ENCODE measurements at regions not wholly inside any gene's neighbourhood (a gene's known extent, or its start where the extent isn't known, plus 50 kb on each side); places are given as distances from the start of the nearest gene placed in this dataset.

- Histone ChIP-seq H3K27me3 (no peaks in the 10 kb centered on the region), H3K9me3 (no peaks in the 10 kb centered on the region), H3K36me3 (ENCODE audit: low read depth, missing control alignments) (no peaks in the 10 kb centered on the region), H3K4me3 (no peak overlapping the region), H3K27ac (no peak overlapping the region), H3K4me1 (no peaks in the 10 kb centered on the region)
- TF ChIP-seq CTCF (IDR thresholded peaks at IDR 0.05) (no peak), POLR2A (IDR thresholded peaks at IDR 0.05) (no peak)
- DNase-seq, result no peak
- intact Hi-C loops (cut with DNase I; ENCODE audit: low total_unique reads), result no loop called here
- WGBS, 2 donors, result 89 to 94% methylated on average over 1 of the region's 1 CpG
Observed at GRCh38 chr5:8299716-8300115, 430.8 kb downstream of the MTRR start.

GRCh38 chr5:8304341-8304740 is 435.4 kb downstream of the MTRR start:
- Histone ChIP-seq H3K4me1 (no peaks in the 10 kb centered on the region), H3K36me3 (ENCODE audit: low read depth, missing control alignments) (no peaks in the 10 kb centered on the region), H3K9me3 (no peaks in the 10 kb centered on the region), H3K27ac (no peak overlapping the region), H3K4me3 (no peak overlapping the region), H3K27me3 (no peaks in the 10 kb centered on the region)
- no peak for TF ChIP-seq CTCF (IDR thresholded peaks at IDR 0.05)
- no peak for TF ChIP-seq POLR2A (IDR thresholded peaks at IDR 0.05)
- no peak for DNase-seq
- intact Hi-C loops (cut with DNase I; ENCODE audit: low total_unique reads), result no loop called here
- 59% methylated on average over 2 of the region's 2 CpGs for WGBS, 2 donors

GRCh38 chr5:8306288-8306896 is 437.4 kb downstream of the MTRR start:
- no peaks in the 10 kb centered on the region for H3K36me3 ChIP-seq (ENCODE audit: low read depth, missing control alignments)
- no peaks in the 10 kb centered on the region for H3K4me1 ChIP-seq
- no peak for TF ChIP-seq CTCF (IDR thresholded peaks at IDR 0.05)
- no peak for TF ChIP-seq POLR2A (IDR thresholded peaks at IDR 0.05)
- H3K9me3 ChIP-seq, result no peaks in the 10 kb centered on the region
- intact Hi-C loops (cut with DNase I; ENCODE audit: low total_unique reads), result no loop called here
- 63 to 82% methylated on average over 4 to 5 of the region's 5 CpGs for WGBS, 2 donors
- no peaks in the 10 kb centered on the region for H3K27me3 ChIP-seq
- DNase-seq, result no peak
- H3K4me3 ChIP-seq, result no peak overlapping the region
- H3K27ac ChIP-seq, result no peak overlapping the region

GRCh38 chr5:8314965-8315364 is 446.0 kb downstream of the MTRR start:
- no peak overlapping the region for H3K27ac ChIP-seq
- intact Hi-C loops (cut with DNase I; ENCODE audit: low total_unique reads), result no loop called here
- DNase-seq, result no peak
- no peak for TF ChIP-seq POLR2A (IDR thresholded peaks at IDR 0.05)
- TF ChIP-seq CTCF (IDR thresholded peaks at IDR 0.05), result no peak
- no peaks in the 10 kb centered on the region for H3K9me3 ChIP-seq
- no peak overlapping the region for H3K4me3 ChIP-seq
- WGBS, 2 donors, result 56 to 71% methylated on average over 3 of the region's 3 CpGs
- H3K27me3 ChIP-seq, result no peaks in the 10 kb centered on the region
- peaks cover 4% of the 10 kb centered on the region for H3K4me1 ChIP-seq
- no peaks in the 10 kb centered on the region for H3K36me3 ChIP-seq (ENCODE audit: low read depth, missing control alignments)

- peaks cover 4% of the 10 kb centered on the region for H3K4me1 ChIP-seq
- H3K4me3 ChIP-seq, result no peak overlapping the region
- no peak for TF ChIP-seq POLR2A (IDR thresholded peaks at IDR 0.05)
- TF ChIP-seq CTCF (IDR thresholded peaks at IDR 0.05), result no peak
- intact Hi-C loops (cut with DNase I; ENCODE audit: low total_unique reads), result no loop called here
- H3K27me3 ChIP-seq, result no peaks in the 10 kb centered on the region
- no peaks in the 10 kb centered on the region for H3K9me3 ChIP-seq
- no peak for DNase-seq
- H3K36me3 ChIP-seq (ENCODE audit: low read depth, missing control alignments), result no peaks in the 10 kb centered on the region
- WGBS, 2 donors, result 41 to 42% methylated on average over 6 of the region's 6 CpGs
- H3K27ac ChIP-seq, result no peak overlapping the region
Observed at GRCh38 chr5:8316608-8317280, 447.8 kb downstream of the MTRR start.
